GM19035 (cell line): ENCODE measurements at regions not wholly inside any gene's neighbourhood (a gene's known extent, or its start where the extent isn't known, plus 50 kb on each side); places are given as distances from the start of the nearest gene placed in this dataset.
"Not testable (repeated sequence)": the region's sequence is repeated elsewhere in the genome, so short reads cannot be mapped to it uniquely, and the experiment has no call there.

Experiments used
- ATAC-seq: cut with Tn5 transposase; IDR thresholded peaks from one replicate; pipeline ENCODE4 v1.9.1; 2021; ENCODE audit not compliant: unreplicated experiment

GRCh38 chr2:154952346-154952980 lies 254.0 kb downstream of the KCNJ3 start:
- ATAC-seq = no peak

DNA sequence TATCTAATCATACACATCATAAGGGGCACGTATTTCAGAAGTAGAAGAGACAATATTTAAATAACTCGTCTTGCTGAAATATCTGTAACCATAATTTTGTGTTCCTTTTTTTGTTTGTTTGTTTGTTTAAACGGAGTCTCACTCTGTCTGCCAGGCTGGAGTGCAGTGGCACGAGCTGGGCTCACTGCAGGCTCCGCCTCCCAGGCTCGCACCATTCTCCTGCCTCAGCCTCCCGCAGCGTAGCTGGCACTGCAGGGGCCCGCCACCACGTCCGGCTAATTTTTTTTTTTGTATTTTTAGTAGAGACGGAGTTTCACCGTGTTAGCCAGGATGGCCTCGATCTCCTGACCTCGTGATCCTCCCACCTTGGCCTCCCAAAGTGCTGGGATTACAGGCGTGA lies 248.9 kb downstream of the KCNJ3 start:
- not testable (repeated sequence) for ATAC-seq

GRCh38 chr2:154945984-154946383 lies 247.5 kb downstream of the KCNJ3 start:
- no peak for ATAC-seq

DNA sequence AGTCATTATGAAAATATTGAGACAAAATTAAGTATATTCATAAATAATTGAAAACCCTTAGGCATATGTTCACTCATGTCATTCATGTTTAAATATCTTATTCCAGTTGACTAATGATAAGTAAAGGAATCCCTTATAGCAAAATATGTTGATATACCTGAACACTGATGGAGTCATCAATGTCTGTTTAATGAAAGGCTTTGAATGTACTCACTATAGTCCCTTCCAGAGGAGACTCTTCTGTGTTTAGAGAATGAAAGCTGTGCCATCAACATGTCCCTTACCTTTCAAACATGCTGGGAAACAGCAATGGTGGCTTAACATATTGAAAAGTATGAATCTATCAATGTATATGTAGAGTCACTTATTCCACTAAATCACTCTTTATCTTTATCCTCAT lies 242.9 kb downstream of the KCNJ3 start:
- ATAC-seq = no peak

GRCh38 chr2:154934213-154934612 lies 235.7 kb downstream of the KCNJ3 start:
- ATAC-seq = no peak

GRCh38 chr2:154924531-154924930 lies 226.0 kb downstream of the KCNJ3 start:
- ATAC-seq = no peak

GRCh38 chr2:154914561-154914960 lies 216.1 kb downstream of the KCNJ3 start:
- ATAC-seq = no peak

DNA sequence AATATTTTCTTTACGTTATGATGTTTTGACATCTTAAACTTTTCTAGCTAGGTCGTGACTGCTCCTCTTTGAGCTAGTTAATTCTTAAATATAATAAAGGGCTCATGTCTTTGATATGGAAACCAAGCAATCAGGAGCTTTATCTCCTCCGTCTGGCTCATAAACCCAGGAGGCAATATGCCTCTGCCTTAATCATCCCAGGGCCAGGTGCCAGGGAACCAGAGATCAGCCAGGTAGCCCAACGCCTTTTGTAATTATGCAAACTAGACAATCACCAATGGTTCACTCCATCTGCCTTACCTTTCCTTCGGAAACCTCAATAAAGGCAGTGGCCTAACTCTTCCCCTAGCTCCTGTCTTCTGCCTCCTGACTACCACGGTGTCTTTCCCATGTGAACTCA lies 213.7 kb downstream of the KCNJ3 start:
- no peak for ATAC-seq

DNA sequence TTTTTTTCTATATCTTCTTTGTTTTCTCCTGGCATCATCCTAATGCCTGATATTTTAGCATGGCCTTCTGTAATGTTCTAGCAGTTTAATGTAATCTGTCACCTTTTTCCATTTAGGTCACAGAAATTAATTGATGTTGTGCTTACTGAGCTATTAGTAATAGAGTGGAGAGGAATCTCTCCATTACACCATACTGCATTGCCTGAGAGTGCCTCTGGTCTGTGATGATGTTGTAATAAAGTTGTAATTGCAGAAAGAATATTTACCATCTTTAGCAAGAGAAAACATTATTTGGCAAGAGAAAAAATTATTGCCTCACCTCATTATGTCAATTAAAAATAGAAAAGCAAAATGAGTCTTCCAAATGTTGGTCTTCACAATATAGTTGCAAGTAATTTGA lies 213.2 kb downstream of the KCNJ3 start:
- no peak for ATAC-seq

DNA sequence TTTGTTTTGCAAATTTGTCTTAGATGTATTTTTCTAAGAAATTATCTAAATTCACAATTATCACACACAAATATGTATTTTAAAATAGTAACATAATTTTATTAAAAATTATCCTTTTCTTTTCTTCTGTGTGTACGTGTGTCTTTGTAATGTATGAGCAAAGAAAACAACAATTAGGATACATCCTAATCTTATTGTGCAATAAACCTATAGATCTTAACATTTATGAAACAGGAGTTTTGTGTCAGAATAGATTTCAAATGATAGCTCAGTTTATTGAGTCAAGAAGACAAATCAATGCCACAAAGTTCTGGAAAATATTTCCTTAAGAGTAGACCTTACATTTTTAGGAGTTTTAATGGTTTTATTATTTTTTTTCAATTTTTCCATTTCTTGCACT lies 212.2 kb downstream of the KCNJ3 start:
- no peak for ATAC-seq

DNA sequence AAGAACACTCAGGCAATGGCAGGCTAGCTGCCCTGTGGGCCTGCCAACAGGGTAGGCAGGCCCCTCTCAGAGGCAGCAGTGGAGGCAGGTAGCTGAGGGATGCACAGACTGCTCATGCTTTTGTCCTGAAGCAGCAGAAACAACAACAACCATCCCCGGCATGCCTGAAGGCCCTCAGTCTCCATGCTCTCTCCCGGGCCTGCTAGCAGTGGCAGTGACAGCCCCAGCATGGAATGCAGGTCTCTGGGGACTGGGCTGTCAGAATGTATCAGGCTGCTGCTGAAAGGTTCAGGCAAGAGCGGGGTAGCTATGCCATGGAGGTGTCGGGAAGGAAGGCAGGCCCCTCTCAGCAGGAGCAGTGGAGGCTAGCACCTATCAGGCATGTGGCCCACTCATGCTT lies 209.8 kb downstream of the KCNJ3 start:
- no peak for ATAC-seq
